ENCODE measurements at regions not wholly inside any gene's neighbourhood (a gene's known extent, or its start where the extent isn't known, plus 50 kb on each side); places are given as distances from the start of the nearest gene placed in this dataset.

DNA sequence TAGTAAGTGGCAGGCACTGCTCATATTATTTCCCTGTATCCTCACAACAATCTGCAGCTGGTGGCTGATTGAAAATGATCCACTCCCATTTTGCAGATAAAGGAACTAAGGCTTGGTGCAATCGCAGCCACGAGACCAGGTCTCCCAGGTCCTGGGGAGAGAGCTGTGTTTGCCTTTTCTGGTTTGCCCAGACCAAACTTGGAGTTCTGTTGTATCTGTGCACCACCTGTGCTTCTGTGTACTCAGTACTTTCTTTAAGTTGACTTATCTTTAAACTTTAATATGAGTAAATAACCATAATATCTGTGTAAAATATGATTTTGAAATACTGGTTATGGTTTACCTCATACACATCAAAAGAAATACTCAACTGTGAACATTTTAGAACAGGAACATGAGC is 625.7 kb upstream of the CFAP20DC start:
- Histone ChIP-seq H3K9me3 (ENCODE audit: control insufficient read depth, insufficient read depth, low read length) (no peaks in the 10 kb centered on the region), H3K27me3 (ENCODE audit: control insufficient read depth, insufficient read depth, low read length) (peaks cover 2% of the 10 kb centered on the region), H3K27ac (ENCODE audit: low read depth, low read length) (no peak overlapping the region), H3K4me3 (ENCODE audit: low read depth, low read length) (no peak overlapping the region)
- POLR2A ChIA-PET: no interaction called here
- TF ChIP-seq, protein P1, sequence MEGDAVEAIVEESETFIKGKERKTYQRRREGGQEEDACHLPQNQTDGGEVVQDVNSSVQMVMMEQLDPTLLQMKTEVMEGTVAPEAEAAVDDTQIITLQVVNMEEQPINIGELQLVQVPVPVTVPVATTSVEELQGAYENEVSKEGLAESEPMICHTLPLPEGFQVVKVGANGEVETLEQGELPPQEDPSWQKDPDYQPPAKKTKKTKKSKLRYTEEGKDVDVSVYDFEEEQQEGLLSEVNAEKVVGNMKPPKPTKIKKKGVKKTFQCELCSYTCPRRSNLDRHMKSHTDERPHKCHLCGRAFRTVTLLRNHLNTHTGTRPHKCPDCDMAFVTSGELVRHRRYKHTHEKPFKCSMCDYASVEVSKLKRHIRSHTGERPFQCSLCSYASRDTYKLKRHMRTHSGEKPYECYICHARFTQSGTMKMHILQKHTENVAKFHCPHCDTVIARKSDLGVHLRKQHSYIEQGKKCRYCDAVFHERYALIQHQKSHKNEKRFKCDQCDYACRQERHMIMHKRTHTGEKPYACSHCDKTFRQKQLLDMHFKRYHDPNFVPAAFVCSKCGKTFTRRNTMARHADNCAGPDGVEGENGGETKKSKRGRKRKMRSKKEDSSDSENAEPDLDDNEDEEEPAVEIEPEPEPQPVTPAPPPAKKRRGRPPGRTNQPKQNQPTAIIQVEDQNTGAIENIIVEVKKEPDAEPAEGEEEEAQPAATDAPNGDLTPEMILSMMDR (IDR thresholded peaks at IDR 0.05; ENCODE audit: low read depth, low read length): no peak
- no peak for DNase-seq (ENCODE audit: low read depth, low spot score)
- CTCF ChIA-PET: no interaction called here

DNA sequence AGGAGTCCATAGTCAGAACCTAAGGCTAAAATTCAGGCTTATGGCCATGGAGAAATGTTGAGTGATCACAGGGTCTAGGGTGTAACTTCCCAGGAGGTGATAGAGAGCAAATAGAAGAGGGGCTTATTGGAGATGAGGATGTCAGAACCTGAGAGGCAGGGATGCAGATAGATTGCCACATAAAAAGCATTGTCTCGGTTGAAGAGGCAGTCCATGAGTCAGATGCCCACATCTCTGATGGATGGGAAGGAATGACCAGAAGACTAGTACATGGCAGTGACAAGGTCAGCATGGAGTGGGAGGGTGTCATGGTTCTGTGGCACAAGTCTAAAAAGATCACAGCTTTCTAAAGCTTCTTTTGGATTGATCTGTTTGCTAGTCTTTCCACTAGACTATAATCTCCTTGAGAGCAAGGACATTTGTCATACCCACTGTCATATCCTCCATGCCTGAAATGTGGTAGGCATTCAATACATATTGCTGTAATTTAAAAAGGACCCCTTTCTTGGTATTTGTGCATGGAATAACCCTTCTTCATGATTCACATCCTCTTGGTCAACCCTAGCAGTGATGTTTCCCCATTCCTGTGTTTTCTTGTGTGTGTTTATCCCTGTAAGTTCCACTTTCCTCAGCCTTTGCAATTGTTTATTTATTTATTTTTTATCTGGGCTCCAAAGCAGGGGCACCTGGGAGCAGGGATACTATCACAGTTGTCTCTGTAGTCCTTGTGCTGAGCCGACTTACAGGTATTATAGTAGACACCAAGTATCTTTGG is 613.4 kb upstream of the CFAP20DC start:
- ChIA-PET POLR2A (no interaction called here), CTCF (no interaction called here)
- no peak overlapping the region for H3K27ac ChIP-seq (ENCODE audit: low read depth, low read length)
- no peaks in the 10 kb centered on the region for H3K27me3 ChIP-seq (ENCODE audit: control insufficient read depth, insufficient read depth, low read length)
- H3K4me3 ChIP-seq (ENCODE audit: low read depth, low read length): no peak overlapping the region
- TF ChIP-seq, protein P1 (IDR thresholded peaks at IDR 0.05; ENCODE audit: low read depth, low read length): no peak
- H3K9me3 ChIP-seq (ENCODE audit: control insufficient read depth, insufficient read depth, low read length): no peaks in the 10 kb centered on the region
- DNase-seq (ENCODE audit: low read depth, low spot score): no peak

DNA sequence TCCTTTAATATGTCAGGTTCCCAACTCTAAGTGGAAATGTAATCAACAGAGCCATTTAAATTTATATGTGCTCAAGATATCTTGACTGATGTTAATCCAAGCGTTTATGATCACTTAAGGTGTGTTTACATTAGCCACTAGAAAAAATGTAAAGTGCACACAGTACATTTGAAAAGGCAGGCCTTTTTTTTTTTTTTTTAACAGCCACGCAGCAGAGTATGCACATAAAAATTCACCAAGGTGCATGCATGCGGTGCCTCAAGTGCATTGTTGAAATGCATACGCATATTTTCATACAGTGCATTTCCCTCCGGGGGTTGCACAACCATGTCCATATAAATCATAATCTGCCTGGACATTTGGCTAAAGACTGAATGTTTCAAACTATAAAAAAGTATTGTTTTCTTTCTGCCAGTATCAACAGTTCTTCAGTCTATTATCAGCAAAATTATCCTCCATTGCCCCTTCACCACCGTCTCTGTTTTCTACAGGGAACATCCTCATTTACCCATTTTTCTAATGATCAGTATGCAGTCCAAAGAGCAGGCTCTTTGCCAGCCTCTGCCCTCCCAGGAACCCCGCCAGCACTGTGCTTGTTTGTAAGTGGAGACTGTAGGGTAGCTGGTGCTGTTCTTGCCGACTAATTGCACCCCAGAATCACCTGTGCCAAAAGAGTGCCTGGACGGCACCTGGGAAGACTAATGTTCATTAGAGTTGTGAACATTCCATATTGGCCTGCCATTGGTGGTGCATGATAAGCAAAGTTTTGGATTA is 611.2 kb upstream of the CFAP20DC start:
- Histone ChIP-seq H3K27ac (ENCODE audit: low read depth, low read length) (no peak overlapping the region), H3K27me3 (ENCODE audit: control insufficient read depth, insufficient read depth, low read length) (no peaks in the 10 kb centered on the region), H3K9me3 (ENCODE audit: control insufficient read depth, insufficient read depth, low read length) (no peaks in the 10 kb centered on the region), H3K4me3 (ENCODE audit: low read depth, low read length) (no peak overlapping the region)
- CTCF ChIA-PET: interaction anchor here (1.1 kb wide), 1 partner anchor 197 kb away, joined by 3 read pairs; no protein-coding TSS in a partner anchor
- POLR2A ChIA-PET: interaction anchor here (0.9 kb wide), 1 partner anchor 28 kb away, joined by 3 read pairs; no protein-coding TSS in a partner anchor
- TF ChIP-seq, protein P1 (IDR thresholded peaks at IDR 0.05; ENCODE audit: low read depth, low read length): no peak
- DNase-seq (ENCODE audit: low read depth, low spot score): no peak

DNA sequence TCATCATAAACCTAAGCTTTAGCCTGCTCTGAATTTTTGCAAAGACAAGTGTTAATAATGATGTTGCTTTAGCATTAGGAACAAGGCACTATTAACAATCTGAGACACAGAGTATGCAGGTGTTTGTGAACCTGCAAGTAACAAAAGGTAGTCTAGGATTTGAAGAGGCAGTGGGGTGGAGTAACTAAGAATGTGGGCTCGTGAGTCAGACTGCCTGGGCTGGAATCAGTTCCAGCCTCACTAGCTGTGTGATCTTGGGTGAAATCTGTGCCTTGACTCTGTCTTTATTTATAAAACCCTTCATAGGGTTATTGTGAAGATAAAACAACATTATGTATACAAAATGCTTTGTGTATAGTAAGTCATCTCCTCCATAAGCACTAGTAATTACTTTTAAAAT is 610.6 kb upstream of the CFAP20DC start:
- ChIA-PET CTCF (interaction anchor here (1.1 kb wide), 1 partner anchor 197 kb away, joined by 3 read pairs; no protein-coding TSS in a partner anchor), POLR2A (interaction anchor here (0.9 kb wide), 1 partner anchor 27 kb away, joined by 3 read pairs; no protein-coding TSS in a partner anchor)
- TF ChIP-seq, protein P1 (IDR thresholded peaks at IDR 0.05; ENCODE audit: low read depth, low read length): no peak
- Histone ChIP-seq H3K9me3 (ENCODE audit: control insufficient read depth, insufficient read depth, low read length) (no peaks in the 10 kb centered on the region), H3K4me3 (ENCODE audit: low read depth, low read length) (no peak overlapping the region), H3K27me3 (ENCODE audit: control insufficient read depth, insufficient read depth, low read length) (no peaks in the 10 kb centered on the region), H3K27ac (ENCODE audit: low read depth, low read length) (no peak overlapping the region)
- DNase-seq (ENCODE audit: low read depth, low spot score): no peak

DNA sequence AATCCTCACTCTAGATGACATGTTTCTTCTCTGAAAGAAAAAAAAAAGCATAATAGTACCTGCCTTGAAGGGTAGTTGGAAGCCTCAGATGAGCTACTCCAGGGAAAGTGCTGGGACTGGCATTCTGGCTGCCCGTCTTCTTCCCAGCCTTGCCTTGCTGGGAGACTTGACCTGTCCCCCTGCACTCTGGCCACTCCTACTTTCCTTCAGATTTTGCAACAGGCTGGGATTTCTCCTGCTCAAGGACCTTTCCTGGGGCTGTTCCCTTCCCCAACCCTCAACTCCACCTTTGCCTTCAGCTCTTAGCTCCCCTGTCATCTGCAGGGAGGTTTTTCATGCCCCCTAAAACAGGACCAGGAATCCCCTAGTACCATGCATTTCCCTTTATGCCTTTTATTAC is 609.9 kb upstream of the CFAP20DC start:
- TF ChIP-seq, protein P1 (IDR thresholded peaks at IDR 0.05; ENCODE audit: low read depth, low read length): no peak
- ChIA-PET CTCF (interaction anchor here (1.1 kb wide), 1 partner anchor 198 kb away, joined by 3 read pairs; no protein-coding TSS in a partner anchor), POLR2A (no interaction called here)

More for the DNA sequence above, 609.9 kb upstream of the CFAP20DC start:
- H3K9me3 ChIP-seq (ENCODE audit: control insufficient read depth, insufficient read depth, low read length): no peaks in the 10 kb centered on the region
- H3K27ac ChIP-seq (ENCODE audit: low read depth, low read length): no peak overlapping the region
- no peaks in the 10 kb centered on the region for H3K27me3 ChIP-seq (ENCODE audit: control insufficient read depth, insufficient read depth, low read length)
- DNase-seq (ENCODE audit: low read depth, low spot score): no peak
- H3K4me3 ChIP-seq (ENCODE audit: low read depth, low read length): no peak overlapping the region
